ENCODE measurements at regions not wholly inside any gene's neighbourhood (a gene's known extent, or its start where the extent isn't known, plus 50 kb on each side); places are given as distances from the start of the nearest gene placed in this dataset.
A peak's percentile ranks its signal among the peaks of the same experiment; 100 is the strongest.

DNA sequence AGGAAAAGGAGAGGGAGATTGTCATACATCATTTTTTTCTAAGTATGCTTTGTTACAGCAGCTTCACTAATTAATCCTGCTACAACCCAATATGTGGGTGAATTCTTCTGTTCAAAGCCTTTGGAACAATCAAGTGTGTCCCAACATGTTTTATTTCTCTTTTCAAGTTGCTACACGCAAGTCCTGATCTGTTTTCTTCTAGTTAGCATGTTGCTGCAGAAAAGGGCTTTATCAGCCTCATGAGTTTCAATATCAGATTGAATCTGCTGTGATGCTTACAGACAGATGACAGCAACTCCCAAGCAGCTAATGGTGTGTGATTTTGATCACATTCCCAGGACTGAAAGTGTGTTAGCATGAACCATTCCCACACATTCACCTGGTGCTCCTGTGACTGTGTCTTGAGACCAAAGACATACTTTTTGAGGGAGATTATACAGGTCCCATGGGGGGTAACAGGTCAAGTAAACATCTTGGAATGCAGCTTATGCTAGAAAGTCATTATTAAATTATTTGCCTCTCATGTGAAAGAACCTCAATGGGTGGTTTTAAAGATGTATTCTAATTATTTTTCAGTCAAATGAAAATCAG, 96.9 kb upstream of the KCNJ16 start:
- TF ChIP-seq, protein P1, sequence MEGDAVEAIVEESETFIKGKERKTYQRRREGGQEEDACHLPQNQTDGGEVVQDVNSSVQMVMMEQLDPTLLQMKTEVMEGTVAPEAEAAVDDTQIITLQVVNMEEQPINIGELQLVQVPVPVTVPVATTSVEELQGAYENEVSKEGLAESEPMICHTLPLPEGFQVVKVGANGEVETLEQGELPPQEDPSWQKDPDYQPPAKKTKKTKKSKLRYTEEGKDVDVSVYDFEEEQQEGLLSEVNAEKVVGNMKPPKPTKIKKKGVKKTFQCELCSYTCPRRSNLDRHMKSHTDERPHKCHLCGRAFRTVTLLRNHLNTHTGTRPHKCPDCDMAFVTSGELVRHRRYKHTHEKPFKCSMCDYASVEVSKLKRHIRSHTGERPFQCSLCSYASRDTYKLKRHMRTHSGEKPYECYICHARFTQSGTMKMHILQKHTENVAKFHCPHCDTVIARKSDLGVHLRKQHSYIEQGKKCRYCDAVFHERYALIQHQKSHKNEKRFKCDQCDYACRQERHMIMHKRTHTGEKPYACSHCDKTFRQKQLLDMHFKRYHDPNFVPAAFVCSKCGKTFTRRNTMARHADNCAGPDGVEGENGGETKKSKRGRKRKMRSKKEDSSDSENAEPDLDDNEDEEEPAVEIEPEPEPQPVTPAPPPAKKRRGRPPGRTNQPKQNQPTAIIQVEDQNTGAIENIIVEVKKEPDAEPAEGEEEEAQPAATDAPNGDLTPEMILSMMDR (IDR thresholded peaks at IDR 0.05; ENCODE audit: insufficient read depth, low read length, severe bottlenecking): no peak

DNA sequence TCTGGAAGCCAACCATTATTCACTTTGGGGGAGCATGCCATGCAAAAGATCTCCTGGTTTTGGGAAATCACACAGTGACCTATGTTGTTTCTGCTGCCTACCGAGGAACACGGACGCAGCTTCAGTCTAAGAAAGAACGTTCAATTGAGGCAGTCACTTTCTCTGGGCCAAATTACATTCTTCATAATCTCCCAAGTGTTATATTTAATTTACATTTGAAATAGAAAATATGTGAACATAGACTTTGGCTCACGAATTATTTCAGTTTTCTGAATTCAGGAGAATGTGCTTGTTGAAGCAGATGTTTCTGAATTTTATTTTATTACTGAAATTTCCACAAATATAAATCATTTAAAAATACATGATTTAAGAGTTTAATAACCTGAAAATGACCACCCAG, 93.6 kb upstream of the KCNJ16 start:
- TF ChIP-seq, protein P1 (IDR thresholded peaks at IDR 0.05; ENCODE audit: insufficient read depth, low read length, severe bottlenecking): no peak
- no peaks in the 10 kb centered on the region for H3K27me3 ChIP-seq (ENCODE audit: control insufficient read depth, insufficient read depth, low read length)
- FAIRE-seq (no peak), DNase-seq (ENCODE audit: low read depth) (no peak)
- no peaks in the 10 kb centered on the region for H3K36me3 ChIP-seq (ENCODE audit: control insufficient read depth, insufficient read depth, low read length)
- H3K4me3 ChIP-seq (ENCODE audit: low read depth, low read length): no peak overlapping the region

More for the DNA sequence above, 96.9 kb upstream of the KCNJ16 start:
- peak; percentile 78 for DNase-seq (ENCODE audit: low read depth)
- FAIRE-seq: no peak
- Histone ChIP-seq H3K36me3 (ENCODE audit: control insufficient read depth, insufficient read depth, low read length) (no peaks in the 10 kb centered on the region), H3K27me3 (ENCODE audit: control insufficient read depth, insufficient read depth, low read length) (no peaks in the 10 kb centered on the region), H3K4me3 (ENCODE audit: low read depth, low read length) (no peak overlapping the region)

DNA sequence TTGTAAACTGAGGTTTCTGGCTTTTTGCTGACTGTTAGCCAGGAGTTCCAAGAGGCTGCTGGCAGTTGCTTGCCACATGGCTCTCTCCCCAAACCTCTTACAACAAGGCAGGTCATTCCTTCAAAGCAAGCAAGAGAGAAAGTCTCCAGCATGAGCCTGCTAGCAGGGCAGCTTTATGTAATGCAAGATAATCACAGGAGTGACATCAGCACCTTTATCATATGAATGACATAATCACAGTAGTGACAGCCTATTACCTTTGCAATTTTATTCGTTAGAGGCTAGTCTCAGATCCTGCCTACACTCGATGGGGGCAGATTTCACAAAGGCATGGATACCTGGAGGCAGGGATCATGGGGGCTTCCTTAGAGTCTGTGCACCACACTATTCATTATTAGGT, 79.5 kb upstream of the KCNJ16 start:
- FAIRE-seq (no peak), DNase-seq (ENCODE audit: low read depth) (no peak)
- no peaks in the 10 kb centered on the region for H3K36me3 ChIP-seq (ENCODE audit: control insufficient read depth, insufficient read depth, low read length)
- no peak overlapping the region for H3K4me3 ChIP-seq (ENCODE audit: low read depth, low read length)
- TF ChIP-seq, protein P1 (IDR thresholded peaks at IDR 0.05; ENCODE audit: insufficient read depth, low read length, severe bottlenecking): no peak
- no peaks in the 10 kb centered on the region for H3K27me3 ChIP-seq (ENCODE audit: control insufficient read depth, insufficient read depth, low read length)

DNA sequence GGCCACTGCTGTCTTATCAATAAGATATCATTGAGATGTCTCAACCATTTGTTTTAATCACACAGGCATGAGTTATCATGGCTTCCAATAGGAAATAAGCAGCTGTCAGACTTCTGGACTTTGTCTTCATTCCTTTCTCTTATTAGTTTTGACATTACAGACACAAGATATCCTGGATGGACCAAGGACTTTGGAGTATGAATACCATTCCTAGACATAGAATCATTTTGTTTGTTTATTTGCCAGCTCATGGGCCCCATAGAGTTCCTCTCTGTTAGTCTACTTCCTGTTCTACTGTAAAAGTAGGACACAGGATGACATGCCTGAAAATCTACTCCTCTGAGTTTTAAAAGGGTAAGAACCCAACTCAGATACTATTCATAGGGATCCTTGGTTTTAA, 77.7 kb upstream of the KCNJ16 start:
- peak; percentile 85 for DNase-seq (ENCODE audit: low read depth)
- H3K4me3 ChIP-seq (ENCODE audit: low read depth, low read length): no peak overlapping the region
- H3K27me3 ChIP-seq (ENCODE audit: control insufficient read depth, insufficient read depth, low read length): no peaks in the 10 kb centered on the region
- TF ChIP-seq, protein P1 (IDR thresholded peaks at IDR 0.05; ENCODE audit: insufficient read depth, low read length, severe bottlenecking): no peak
- no peak for FAIRE-seq
- H3K36me3 ChIP-seq (ENCODE audit: control insufficient read depth, insufficient read depth, low read length): no peaks in the 10 kb centered on the region

DNA sequence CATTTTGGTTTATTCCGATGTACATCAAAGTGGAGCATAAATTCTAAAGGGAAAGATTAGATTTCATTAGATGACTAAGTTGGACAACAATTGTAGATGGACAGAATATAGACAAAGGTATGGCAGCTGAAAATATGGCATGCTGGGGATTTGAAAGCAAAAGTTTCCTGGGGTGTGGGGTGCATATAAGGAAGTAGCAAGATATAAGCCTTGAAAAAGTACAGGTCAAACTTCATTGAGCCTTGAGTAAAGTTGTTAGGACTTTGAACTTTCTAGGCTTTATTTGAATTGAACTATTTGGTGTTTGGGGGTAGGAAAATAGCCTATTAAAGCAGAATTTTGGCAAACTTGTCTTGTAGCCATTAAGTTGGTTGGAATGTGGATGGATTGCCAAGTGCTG, 75.8 kb upstream of the KCNJ16 start:
- FAIRE-seq (no peak), DNase-seq (ENCODE audit: low read depth) (no peak)
- Histone ChIP-seq H3K27me3 (ENCODE audit: control insufficient read depth, insufficient read depth, low read length) (no peaks in the 10 kb centered on the region), H3K4me3 (ENCODE audit: low read depth, low read length) (no peak overlapping the region), H3K36me3 (ENCODE audit: control insufficient read depth, insufficient read depth, low read length) (no peaks in the 10 kb centered on the region)
- TF ChIP-seq, protein P1 (IDR thresholded peaks at IDR 0.05; ENCODE audit: insufficient read depth, low read length, severe bottlenecking): no peak

DNA sequence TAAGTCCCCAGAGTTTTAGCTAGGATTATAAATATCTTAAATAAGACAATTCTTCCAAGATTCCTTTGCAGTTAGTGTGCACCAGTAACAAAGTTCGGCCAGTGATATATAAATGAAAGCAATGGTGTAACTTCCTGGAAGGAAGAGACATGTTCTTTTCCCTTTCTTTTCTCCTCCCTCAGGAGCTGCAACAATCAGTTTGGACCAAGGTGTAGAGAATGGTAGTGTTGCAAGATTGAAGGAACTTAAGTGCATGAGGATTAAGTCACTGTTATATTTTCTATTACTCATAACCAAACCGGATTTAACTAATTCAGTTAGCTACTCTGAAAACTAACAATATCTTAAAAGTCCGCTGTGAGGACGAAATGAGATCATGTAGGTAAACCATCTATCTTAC, 68.9 kb upstream of the KCNJ16 start:
- no peak for FAIRE-seq

More for the DNA sequence above, 68.9 kb upstream of the KCNJ16 start:
- peak; percentile 82 for DNase-seq (ENCODE audit: low read depth)
- no peaks in the 10 kb centered on the region for H3K36me3 ChIP-seq (ENCODE audit: control insufficient read depth, insufficient read depth, low read length)
- TF ChIP-seq, protein P1 (IDR thresholded peaks at IDR 0.05; ENCODE audit: insufficient read depth, low read length, severe bottlenecking): no peak
- H3K27me3 ChIP-seq (ENCODE audit: control insufficient read depth, insufficient read depth, low read length): no peaks in the 10 kb centered on the region
- no peak overlapping the region for H3K4me3 ChIP-seq (ENCODE audit: low read depth, low read length)
